ENCODE measurements at regions not wholly inside any gene's neighbourhood (a gene's known extent, or its start where the extent isn't known, plus 50 kb on each side); places are given as distances from the start of the nearest gene placed in this dataset.

DNA sequence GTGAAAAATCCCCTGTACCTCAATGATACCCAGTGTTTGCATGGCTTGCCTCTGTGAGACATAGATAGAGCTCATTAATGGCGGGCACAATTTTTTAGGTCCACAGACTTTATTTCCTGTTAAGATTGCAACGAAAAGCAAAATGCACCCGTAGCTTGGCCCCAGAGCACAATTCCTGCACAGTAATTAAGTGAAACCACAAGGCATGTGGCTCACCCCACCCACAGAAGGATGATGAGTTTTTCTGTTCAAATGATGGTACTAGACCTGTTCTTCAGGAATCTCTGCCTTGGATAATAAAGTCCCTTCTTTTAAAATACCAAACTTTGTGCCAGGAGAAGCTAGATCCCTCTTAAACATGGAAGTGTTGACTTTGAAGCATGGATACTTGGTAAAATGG lies 738.1 kb downstream of the QKI start:
- TF ChIP-seq CTCF (IDR thresholded peaks at IDR 0.05; ENCODE audit: insufficient read depth in 1 of 2, low read depth in 1 of 2, low read length in 1 of 2, severe bottlenecking in 1 of 2, unreplicated experiment in 1 of 2): no peak
- H3K27me3 Mint-ChIP-seq (ENCODE audit: insufficient read depth, unreplicated experiment): peaks cover 9% of the 10 kb centered on the region
- no peaks in the 10 kb centered on the region for H3K9me3 ChIP-seq
- H3K36me3 ChIP-seq (ENCODE audit: control insufficient read depth, insufficient read depth, low read length): no peaks in the 10 kb centered on the region
- ChIA-PET POLR2A (no interaction called here), CTCF (no interaction called here)
- intact Hi-C loops (cut with micrococcal nuclease; ENCODE audit: unreplicated experiment): no loop called here
- peaks cover 18% of the 10 kb centered on the region for H3K9me3 Mint-ChIP-seq (ENCODE audit: unreplicated experiment)
- no peak overlapping the region for H3K27ac Mint-ChIP-seq (ENCODE audit: unreplicated experiment)
- no peaks in the 10 kb centered on the region for H3K36me3 Mint-ChIP-seq (ENCODE audit: insufficient read depth, unreplicated experiment)
- no peaks in the 10 kb centered on the region for H3K27me3 ChIP-seq (replicated peaks; ENCODE audit: control insufficient read depth, insufficient read depth, low read length)
- no TSS peak for BruUV-seq (replicated peaks)
- H3K4me3 ChIP-seq (ENCODE audit: low read depth, low read length): no peak overlapping the region
- DNase-seq: no peak
- no peaks in the 10 kb centered on the region for H3K4me1 ChIP-seq
- no peak overlapping the region for H3K4me3 Mint-ChIP-seq (ENCODE audit: unreplicated experiment)
- H3K4me1 Mint-ChIP-seq (ENCODE audit: low read depth, unreplicated experiment): no peaks in the 10 kb centered on the region

DNA sequence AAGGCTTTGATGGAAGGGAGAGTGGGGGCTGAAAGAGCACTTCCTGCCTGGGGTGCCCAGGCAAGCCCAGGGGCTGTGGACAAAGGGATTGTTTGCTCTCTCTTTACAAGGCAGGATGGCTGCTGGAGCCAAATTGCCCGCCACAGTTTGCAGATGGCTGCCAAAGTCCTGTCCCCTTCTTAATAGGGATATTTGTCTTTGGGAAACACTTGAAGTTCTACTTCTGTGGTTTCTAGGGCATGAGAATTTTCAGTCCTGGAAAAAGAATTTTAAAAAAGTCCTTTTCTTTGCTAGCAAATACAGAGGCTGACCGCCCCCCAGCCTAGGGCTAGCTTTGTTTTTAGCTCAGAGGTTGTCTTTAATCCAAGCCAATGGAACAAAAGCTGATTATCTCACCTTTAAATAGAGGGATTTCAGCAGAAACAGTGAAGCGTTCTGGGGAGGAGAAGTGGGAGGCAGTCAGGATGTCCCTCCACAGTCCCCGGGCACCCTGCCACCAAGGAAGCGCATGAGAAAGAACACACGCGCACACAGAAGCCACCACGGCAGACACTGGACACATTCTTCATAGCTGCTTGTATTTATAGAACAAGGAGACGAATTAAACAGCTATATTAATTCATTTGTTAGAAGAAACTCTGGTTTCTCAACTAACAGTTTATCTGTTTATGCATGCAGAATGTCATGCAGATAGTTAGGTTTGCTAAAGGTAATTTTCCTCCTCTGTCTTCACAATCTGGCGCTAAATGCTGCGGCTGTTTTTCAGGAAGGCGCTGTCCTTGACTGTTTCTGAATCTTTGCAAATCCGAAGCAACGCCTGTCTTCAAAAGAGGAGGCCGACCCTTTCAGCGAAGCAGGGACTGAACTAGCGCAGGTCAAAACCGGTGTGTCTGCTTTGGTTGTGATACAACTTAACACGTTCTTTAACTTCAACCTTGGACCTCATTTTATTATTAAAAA lies 736.9 kb downstream of the QKI start:
- no peak overlapping the region for H3K4me3 ChIP-seq (ENCODE audit: low read depth, low read length)
- intact Hi-C loops (cut with micrococcal nuclease; ENCODE audit: unreplicated experiment): no loop called here
- no peak for TF ChIP-seq CTCF (IDR thresholded peaks at IDR 0.05; ENCODE audit: insufficient read depth in 1 of 2, low read depth in 1 of 2, low read length in 1 of 2, severe bottlenecking in 1 of 2, unreplicated experiment in 1 of 2)
- Mint-ChIP-seq H3K4me1 (ENCODE audit: low read depth, unreplicated experiment) (no peaks in the 10 kb centered on the region), H3K36me3 (ENCODE audit: insufficient read depth, unreplicated experiment) (no peaks in the 10 kb centered on the region), H3K27me3 (ENCODE audit: insufficient read depth, unreplicated experiment) (peaks cover 5% of the 10 kb centered on the region), H3K9me3 (ENCODE audit: unreplicated experiment) (peaks cover 9% of the 10 kb centered on the region), H3K27ac (ENCODE audit: unreplicated experiment) (no peak overlapping the region), H3K4me3 (ENCODE audit: unreplicated experiment) (no peak overlapping the region)
- POLR2A ChIA-PET: no interaction called here
- no peak for DNase-seq
- CTCF ChIA-PET: no interaction called here
- BruUV-seq (replicated peaks): no TSS peak
- H3K4me1 ChIP-seq: no peaks in the 10 kb centered on the region
- no peaks in the 10 kb centered on the region for H3K27me3 ChIP-seq (replicated peaks; ENCODE audit: control insufficient read depth, insufficient read depth, low read length)
- no peaks in the 10 kb centered on the region for H3K9me3 ChIP-seq
- no peaks in the 10 kb centered on the region for H3K36me3 ChIP-seq (ENCODE audit: control insufficient read depth, insufficient read depth, low read length)

GRCh38 chr6:164150232-164150631 lies 735.7 kb downstream of the QKI start:
- H3K36me3 ChIP-seq (ENCODE audit: control insufficient read depth, insufficient read depth, low read length): no peaks in the 10 kb centered on the region
- H3K27me3 ChIP-seq (replicated peaks; ENCODE audit: control insufficient read depth, insufficient read depth, low read length): no peaks in the 10 kb centered on the region
- H3K9me3 ChIP-seq: no peaks in the 10 kb centered on the region
- peaks cover 5% of the 10 kb centered on the region for H3K27me3 Mint-ChIP-seq (ENCODE audit: insufficient read depth, unreplicated experiment)
- no peak overlapping the region for H3K4me3 ChIP-seq (ENCODE audit: low read depth, low read length)
- ChIA-PET CTCF (interaction anchor here (0.7 kb wide), 1 partner anchor 515 kb away, joined by 4 read pairs; no protein-coding TSS in a partner anchor), POLR2A (interaction anchor here (0.5 kb wide), 1 partner anchor 677 kb away, joined by 3 read pairs; no protein-coding TSS in a partner anchor)
- TF ChIP-seq CTCF (IDR thresholded peaks at IDR 0.05; ENCODE audit: insufficient read depth in 1 of 2, low read depth in 1 of 2, low read length in 1 of 2, severe bottlenecking in 1 of 2, unreplicated experiment in 1 of 2): no peak
- intact Hi-C loops (cut with micrococcal nuclease; ENCODE audit: unreplicated experiment): no loop called here
- BruUV-seq (replicated peaks): no TSS peak
- H3K4me1 ChIP-seq: no peaks in the 10 kb centered on the region
- no peak for DNase-seq
- H3K4me3 Mint-ChIP-seq (ENCODE audit: unreplicated experiment): no peak overlapping the region
- peaks cover 9% of the 10 kb centered on the region for H3K9me3 Mint-ChIP-seq (ENCODE audit: unreplicated experiment)
- H3K36me3 Mint-ChIP-seq (ENCODE audit: insufficient read depth, unreplicated experiment): no peaks in the 10 kb centered on the region
- no peak overlapping the region for H3K27ac Mint-ChIP-seq (ENCODE audit: unreplicated experiment)
- no peaks in the 10 kb centered on the region for H3K4me1 Mint-ChIP-seq (ENCODE audit: low read depth, unreplicated experiment)

All from Caco-2 (cell line).